ENCODE measurements at regions not wholly inside any gene's neighbourhood (a gene's known extent, or its start where the extent isn't known, plus 50 kb on each side); places are given as distances from the start of the nearest gene placed in this dataset.
"Not testable (repeated sequence)": the region's sequence is repeated elsewhere in the genome, so short reads cannot be mapped to it uniquely, and the experiment has no call there.

DNA sequence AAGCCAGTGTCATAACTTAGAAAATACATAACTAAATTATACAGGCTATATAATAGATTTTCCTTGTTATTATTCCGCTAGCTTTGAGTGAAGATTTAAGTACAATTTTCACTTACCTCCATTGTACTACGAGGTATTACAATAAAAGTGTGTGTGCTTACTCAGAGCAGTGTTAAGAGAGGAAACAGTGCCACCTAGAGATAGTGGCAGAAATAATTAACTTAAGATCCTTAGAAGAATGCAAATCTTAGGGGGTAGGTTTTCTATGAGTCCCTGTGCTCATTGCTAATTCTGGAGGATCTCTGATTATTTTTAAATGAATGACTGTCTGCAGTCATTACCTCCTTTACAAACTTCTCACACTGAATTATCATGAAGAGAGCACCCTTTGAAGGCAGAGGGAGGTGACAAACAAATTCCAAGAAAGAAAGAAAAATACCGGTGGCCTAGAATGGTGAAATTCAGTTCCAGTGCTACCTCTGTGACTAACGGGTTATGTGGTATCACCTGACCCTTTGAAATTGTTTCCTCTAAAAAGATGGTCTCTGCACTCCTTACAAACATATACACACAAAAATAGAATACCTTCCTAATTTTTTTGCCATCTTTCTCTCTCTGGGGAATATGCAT lies 379.8 kb downstream of the TRIM36 start:
- ATAC-seq: no peak

DNA sequence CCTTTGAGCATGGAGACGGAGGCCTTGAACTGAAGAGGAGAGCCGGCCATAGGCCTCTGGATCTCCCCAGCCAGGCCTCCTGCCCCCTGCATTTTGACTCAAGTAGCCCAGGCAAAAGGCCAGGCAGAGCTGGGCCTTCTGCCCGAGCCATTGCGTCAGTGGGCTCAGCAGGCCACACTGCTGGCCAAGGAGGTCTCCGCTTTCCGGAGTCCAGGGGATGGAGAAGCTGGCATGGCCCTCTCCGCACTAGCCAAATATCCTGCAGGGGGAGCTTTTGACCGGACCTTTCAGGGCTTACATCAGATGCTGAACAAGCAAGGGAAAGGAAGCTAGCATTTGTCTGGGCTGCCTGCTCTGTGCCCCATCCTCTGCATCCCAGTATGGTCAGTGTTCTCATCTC lies 386.8 kb downstream of the TRIM36 start:
- no peak for ATAC-seq

DNA sequence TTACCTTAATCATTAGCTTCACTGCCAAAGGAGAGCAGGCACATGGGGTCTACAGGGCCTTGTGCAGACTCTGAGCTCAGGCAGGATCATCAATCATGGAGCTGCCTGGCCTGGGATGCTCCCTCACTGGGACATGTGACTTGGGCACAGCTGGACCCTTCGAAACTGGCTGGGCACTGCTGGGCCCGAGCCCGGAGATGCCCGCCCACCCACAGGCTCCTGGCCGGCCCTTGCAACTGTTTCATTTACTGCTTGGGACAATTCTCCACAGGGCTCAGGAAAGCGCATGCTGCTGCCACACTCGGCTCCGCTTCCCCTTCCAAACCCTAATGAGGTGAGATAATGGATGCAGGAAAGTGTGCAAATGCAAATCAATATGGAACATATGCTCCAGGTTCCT lies 387.5 kb downstream of the TRIM36 start:
- no peak for ATAC-seq

DNA sequence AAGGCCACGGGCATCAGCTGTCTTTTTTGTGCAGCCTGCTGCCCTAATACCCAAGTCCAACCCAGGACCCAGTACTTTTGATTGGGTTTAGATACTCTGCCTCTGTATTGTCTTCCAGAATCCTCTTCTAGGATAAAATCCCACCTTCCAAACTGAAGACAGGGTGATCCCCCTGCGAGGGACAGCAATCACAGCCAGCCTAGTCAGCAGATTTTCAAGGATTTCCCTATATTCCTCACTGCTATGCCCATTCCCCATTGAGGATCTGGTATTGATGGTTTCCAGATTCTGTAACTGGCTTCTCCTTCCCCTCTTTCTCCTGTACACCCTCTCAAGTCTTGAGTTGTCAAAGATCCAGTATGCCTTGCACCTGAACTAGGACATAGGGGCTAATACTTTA lies 389.4 kb downstream of the TRIM36 start:
- no peak for ATAC-seq

DNA sequence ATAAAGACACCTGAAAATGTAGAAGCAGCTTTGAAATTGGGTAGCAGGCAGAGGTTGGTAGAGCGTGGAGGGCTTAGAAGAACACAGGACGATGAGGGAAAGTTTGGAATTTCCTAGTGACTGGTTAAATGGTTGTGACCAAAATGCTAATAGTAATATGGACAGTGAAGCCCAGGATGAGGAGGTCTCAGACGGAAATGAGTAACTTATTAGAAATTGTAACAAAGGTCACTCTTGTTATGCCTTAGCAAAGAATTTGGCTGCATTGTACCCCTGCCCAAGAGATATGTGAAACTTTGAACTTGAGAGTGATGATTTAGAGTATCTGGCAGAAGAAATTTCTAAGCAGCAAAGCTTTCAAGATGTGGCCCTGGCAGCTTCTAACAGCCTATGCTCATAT lies 382.5 kb downstream of the KCNN2 start:
- no peak for ATAC-seq

DNA sequence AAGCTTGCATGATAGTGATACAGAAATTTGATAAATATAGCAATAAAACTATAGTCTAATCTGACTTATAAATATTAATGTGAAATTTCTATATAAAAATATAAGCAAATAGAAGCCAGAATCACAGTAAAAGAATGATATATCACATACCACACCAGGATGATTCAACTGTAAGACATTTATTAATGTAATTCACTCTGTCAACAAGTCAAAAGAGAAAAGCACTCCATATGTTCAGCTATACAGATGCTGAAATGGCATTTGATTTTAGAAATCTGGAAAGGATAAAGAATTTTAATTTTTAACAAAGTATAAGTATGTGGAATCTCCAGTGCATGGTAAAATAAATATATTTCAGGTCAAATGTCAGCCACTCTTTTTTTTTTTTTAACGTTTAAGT lies 372.4 kb downstream of the KCNN2 start:
- ATAC-seq: no peak

DNA sequence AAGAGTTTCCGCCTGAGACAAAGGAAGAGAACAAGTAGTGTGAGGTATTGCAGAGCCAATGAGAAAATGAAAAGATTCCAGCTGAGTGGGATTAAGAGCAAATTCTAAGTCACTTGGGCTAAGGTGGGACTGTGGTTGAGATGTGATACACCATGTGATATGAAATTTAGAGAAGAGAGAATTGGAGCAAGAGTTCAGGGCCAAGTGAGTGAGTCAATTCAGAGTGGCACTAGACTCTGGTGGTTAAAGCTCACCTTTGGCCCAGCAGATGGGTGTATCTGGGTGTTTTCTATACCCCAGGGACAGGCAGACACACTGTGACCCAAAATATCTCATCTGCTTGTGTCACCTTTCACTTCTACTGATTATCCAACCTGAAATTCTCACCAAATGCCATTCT lies 368.1 kb downstream of the KCNN2 start:
- ATAC-seq: no peak

DNA sequence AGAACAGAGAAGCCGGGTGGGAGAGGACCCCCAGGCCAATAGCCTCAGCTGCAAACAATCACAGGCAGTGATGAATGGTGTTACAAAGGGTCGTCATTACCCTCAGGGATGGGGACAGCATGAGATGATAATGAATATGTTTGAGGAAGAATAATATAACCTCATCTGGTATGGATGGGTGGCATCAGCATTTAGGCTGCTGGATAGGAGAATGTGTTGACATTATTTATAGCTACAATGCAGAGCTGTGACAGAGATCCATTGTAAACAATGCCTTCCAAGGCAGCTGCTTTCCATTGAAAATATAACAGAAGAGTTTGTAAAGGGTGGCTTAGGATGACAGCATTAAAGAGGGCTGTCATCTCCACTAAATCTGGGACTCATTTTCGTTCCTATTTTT lies 365.5 kb downstream of the KCNN2 start:
- no peak for ATAC-seq

DNA sequence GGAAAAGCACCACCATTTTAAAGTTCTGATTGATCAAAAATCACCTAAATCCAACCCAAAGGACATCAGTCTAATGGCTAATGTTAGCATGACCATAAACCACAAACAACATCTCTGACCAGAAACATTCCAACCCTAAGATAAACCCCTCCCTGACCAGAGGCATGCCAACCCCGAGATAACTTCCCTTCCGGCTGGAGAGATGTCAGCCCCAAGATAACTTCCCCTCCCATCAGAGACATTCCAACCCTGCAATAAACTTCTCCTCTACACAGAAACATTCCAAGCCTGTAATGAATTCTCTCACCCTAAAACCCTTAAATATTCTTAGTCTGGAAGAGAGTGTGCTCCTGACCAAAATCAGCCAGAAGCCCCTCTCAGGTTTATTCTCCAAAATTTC lies 364.3 kb downstream of the KCNN2 start:
- no peak for ATAC-seq

DNA sequence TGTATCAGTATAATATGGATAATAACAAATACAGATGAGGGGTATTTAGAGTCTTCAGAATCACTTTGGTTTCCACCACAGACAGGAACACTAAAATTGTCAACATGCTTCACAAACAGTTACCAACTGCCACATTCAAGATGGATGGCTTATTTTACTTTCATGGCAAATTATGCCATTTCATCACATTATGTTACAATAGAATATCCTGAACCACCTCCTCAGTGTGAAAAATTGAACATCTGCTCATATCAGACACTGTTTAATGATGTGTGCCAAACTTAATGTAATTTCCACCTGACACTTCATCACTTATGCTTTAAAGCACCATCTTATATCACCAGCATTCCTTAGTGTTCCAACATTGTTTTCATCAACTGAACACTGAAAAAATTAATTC lies 357.4 kb downstream of the KCNN2 start:
- ATAC-seq: no peak

GRCh38 chr5:114716955-114717354 lies 355.1 kb downstream of the KCNN2 start:
- no peak for ATAC-seq

DNA sequence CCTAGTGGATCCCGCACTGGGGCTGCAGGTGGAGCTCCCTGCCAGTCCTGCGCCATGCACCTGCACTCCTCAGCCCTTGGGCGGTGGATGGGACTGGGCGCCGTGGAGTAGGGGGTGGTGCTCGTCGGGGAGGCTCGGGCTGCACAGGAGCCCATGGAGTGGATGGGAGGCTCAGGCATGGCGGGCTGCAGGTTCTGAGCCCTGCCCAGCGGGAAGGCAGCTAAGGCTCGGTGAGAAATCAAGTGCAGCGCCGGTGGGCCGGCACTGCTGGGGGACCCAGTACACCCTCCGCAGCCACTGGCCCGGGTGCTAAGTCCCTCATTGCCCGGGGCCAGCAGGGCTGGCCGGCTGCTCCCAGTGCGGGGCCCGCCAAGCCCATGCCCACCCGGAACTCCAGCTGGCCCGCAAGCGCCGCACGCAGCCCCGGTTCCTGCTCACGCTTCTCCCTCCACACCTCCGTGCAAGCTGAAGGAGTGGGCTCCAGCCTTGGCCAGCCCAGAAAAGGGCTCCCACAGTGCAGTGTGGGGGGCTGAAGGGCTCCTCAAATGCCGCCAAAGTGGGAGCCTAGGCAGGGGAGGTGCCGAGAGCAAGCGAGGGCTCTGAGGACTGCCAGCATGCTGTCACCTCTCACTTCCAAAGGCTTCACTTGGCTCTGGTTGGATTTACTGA lies 342.5 kb downstream of the KCNN2 start:
- not testable (repeated sequence) for ATAC-seq

DNA sequence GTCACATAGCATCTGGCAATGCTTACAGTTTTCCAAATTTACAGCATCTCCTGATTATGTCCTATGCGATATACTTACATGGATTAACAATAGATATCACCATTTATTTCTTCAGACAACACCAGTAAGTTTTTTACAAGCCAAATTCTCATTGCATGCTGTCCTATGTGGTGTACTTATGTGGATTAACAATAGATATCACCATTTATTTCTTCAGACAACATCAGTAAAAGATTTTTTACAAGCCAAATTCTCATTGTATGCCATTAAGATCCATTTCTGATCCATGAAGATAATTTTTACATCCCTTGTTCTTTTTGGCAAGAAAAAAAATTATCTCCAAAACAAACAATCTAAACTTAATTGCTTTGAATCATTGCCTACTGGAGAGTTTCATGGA lies 340.9 kb downstream of the KCNN2 start:
- ATAC-seq: no peak

DNA sequence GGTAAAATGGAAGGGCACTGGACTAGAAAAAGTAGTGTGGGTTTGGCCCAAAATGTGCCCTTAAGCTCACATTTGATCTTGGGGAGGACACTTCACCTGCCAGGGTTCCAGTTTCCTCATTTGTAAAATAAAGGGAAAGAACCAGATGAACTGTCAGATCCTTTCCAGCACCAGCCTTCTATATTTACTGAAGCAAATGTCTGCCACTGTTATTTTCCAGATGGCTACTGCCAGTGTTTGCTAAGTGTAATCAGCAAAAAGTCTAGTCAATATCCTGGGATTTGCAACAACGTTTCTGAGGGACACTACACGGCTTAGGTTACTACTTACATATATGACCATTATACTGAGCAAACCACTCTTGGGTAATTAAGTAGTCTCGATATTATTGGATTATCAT lies 340.3 kb downstream of the KCNN2 start:
- no peak for ATAC-seq

- no peak for ATAC-seq
Measured at GRCh38 chr5:114700823-114701222, 339.0 kb downstream of the KCNN2 start.

- no peak for ATAC-seq
Measured at GRCh38 chr5:114695292-114695904, 333.5 kb downstream of the KCNN2 start.

GRCh38 chr5:114686356-114686755 lies 324.5 kb downstream of the KCNN2 start:
- no peak for ATAC-seq

DNA sequence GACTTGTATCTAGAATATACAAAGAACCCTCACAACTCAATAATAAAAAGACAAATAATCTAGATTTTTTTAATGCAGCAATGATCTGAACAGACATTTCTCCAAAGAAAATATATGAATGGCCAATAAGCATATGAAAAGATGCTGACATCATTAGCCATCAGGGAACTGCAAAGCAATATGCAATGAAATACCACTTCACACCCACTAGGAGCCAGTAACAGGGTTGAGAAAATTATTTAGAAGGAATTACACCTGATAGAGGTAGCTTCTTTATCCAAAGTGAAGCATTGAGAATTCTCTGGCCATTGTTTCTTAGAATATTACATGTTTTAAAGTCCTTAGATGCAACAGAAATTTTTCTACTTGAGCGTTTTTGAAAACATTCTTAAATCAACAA lies 316.9 kb downstream of the KCNN2 start:
- ATAC-seq: no peak

DNA sequence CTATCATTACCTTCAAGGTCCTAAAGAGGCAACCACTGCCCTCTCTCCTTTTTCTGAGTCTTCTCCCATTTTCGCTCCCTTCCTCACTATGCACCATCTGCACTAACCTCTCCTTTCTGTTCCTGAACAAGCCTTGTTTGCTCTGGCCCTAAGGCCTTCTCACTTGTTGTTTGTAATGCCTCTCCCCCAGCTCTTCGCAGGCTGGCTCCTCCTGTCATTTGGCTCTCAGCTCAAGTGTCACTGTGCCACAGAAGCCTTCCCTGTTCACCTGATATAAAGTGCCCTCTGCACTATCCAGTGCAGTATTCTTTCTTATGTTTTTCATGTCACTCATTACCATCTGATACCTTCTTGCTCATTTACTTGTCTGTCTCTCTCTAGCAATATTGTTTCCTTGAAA lies 303.7 kb downstream of the KCNN2 start:
- ATAC-seq: no peak

DNA sequence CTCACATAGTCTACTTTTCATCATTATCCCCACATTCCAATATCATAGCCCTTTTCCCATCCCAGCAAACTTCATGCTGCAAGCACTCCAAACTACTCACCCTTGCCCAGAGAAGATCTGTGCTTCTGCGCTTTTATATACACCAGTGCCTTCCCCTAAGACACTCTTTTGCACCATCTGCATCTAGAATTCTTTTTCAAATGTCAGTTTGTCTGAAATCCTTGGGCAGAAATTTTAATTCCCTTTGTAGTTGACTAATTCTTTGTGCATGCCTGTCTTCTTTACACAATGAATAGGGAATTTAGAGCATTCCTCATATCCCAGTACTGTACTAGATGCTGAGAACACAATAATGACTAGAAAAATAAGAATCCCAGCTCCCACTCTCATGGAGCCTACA lies 298.9 kb downstream of the KCNN2 start:
- no peak for ATAC-seq

- ATAC-seq: no peak
Measured at GRCh38 chr5:114658194-114658593, 296.3 kb downstream of the KCNN2 start.

- ATAC-seq: no peak
Measured at GRCh38 chr5:114657342-114658130, 295.7 kb downstream of the KCNN2 start.

DNA sequence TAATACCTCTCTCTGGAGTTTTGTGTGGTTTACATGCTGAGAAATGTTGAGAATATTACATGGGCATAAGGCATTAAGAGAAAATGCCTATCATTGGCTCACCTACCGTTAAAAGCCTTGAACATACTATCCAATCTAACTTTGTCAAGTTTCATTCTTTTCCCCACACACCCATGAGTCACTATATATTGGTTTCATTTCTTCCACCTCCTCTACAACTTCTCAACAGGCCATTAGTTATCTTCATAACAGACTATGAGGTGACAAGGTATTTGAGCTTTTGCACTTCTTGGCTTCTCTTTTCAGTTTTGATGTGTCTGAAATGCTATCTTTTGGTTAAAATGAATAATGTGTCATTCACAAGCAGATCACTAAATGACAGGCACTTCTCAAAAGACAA lies 288.0 kb downstream of the KCNN2 start:
- ATAC-seq: no peak

DNA sequence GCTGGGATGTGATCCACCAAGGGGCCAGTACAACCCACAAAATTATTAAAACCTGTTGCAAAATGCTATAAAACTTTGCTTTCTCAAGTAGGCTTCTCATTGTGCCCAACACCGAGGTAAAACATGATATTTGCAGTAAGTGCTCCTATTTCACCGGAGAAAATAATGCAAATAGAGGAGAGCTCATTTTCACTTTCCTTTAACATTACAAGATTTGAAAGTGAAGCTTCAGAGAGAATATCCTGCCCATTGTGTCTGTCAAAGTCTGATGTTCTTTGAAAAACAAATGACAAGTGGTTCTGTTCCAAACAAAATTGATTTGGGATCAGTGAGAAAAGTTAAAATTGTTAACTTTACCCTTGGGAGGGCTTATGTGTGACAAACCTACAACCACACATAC lies 287.1 kb downstream of the KCNN2 start:
- no peak for ATAC-seq

Data from activated CD4-positive, CD25-positive, alpha-beta regulatory T cell treated with anti-CD3 and anti-CD28 coated beads, Interleukin-2, amount 50 U/mL, for 24 hours (primary cell).